ENCODE measurements at regions not wholly inside any gene's neighbourhood (a gene's known extent, or its start where the extent isn't known, plus 50 kb on each side); places are given as distances from the start of the nearest gene placed in this dataset.

- Histone ChIP-seq H3K4me3 (ENCODE audit: low read depth, low read length) (no peak overlapping the region), H3K9ac (ENCODE audit: low read depth, low read length) (no peak overlapping the region), H3K27ac (ENCODE audit: low read depth, low read length) (no peak overlapping the region), H3K4me1 (ENCODE audit: control insufficient read depth, insufficient read depth, low read length) (no peaks in the 10 kb centered on the region), H3K9me3 (ENCODE audit: control insufficient read depth, insufficient read depth, low read length) (no peaks in the 10 kb centered on the region), H3K27me3 (ENCODE audit: control insufficient read depth, insufficient read depth, low read length) (no peaks in the 10 kb centered on the region), H3K36me3 (ENCODE audit: control insufficient read depth, insufficient read depth, low read length) (no peaks in the 10 kb centered on the region)
These were observed 153.4 kb upstream of the SDK2 start for GRCh38 chr17:73797594-73798110.

- no peaks in the 10 kb centered on the region for H3K36me3 ChIP-seq (ENCODE audit: control insufficient read depth, insufficient read depth, low read length)
- no peak overlapping the region for H3K27ac ChIP-seq (ENCODE audit: low read depth, low read length)
- no peak overlapping the region for H3K4me3 ChIP-seq (ENCODE audit: low read depth, low read length)
- no peak overlapping the region for H3K9ac ChIP-seq (ENCODE audit: low read depth, low read length)
- H3K27me3 ChIP-seq (ENCODE audit: control insufficient read depth, insufficient read depth, low read length): no peaks in the 10 kb centered on the region
- H3K9me3 ChIP-seq (ENCODE audit: control insufficient read depth, insufficient read depth, low read length): no peaks in the 10 kb centered on the region
- no peaks in the 10 kb centered on the region for H3K4me1 ChIP-seq (ENCODE audit: control insufficient read depth, insufficient read depth, low read length)
These were observed 154.0 kb upstream of the SDK2 start for GRCh38 chr17:73798111-73798748.

DNA sequence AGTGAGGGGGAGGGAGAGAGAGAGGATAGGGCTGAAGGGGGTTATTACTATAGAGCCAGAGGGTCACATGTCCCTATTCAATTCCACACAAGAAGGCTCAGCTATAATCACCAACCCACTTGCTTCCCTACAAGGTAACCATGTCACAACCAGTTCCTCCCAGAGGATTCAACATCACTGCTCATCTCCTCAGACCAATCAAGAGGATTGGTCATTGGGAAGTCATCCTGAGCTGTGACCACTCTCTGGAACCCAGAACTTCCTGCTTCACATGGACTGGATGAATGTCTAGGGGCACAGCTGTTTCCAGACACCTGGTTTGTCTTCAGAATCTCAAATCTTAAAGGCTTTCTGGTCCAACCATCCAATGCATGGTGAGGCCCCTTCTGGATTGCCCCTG lies 154.9 kb upstream of the SDK2 start:
- Histone ChIP-seq H3K36me3 (ENCODE audit: control insufficient read depth, insufficient read depth, low read length) (no peaks in the 10 kb centered on the region), H3K4me1 (ENCODE audit: control insufficient read depth, insufficient read depth, low read length) (peaks cover 2% of the 10 kb centered on the region), H3K9ac (ENCODE audit: low read depth, low read length) (no peak overlapping the region), H3K9me3 (ENCODE audit: control insufficient read depth, insufficient read depth, low read length) (no peaks in the 10 kb centered on the region), H3K4me3 (ENCODE audit: low read depth, low read length) (no peak overlapping the region), H3K27me3 (ENCODE audit: control insufficient read depth, insufficient read depth, low read length) (no peaks in the 10 kb centered on the region), H3K27ac (ENCODE audit: low read depth, low read length) (no peak overlapping the region)

DNA sequence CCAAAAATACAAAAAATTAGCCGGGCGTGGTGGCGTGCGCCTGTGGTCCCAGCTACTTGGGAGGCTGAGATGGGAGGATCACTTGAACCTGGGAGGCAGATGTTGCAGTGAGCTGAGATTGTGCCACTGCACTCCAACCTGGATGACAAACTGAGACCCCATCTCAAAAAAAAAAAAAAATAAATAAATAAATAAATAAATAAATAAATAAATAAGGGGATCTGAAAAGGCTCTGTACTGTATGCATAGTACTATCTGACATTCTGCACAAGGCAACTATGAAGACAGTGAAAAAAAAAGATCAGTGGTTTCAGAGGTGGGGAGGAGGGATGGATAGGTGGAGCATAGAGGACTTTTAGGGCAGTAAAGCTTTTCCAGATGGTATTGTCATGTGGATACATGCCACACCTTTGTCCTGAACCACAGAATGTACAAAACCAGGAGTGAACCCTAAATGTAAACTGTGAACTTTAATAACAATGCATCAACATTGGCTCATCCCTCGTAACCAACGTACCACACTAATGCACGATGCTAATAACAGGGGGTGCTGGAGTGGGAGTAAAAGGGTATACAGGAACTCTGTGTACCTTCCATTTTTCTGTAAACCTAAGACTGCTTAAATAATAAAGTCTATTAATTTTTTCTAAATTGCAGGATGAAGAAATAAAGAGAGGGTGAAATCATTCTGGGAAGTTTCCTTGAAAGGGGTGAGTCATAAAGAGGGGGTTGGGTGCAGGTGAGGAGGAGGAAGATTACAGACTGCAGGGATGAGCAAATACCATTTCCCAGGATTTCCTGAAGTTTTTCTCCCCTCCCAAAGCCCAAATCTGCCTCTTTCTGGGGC lies 155.8 kb upstream of the SDK2 start:
- no peaks in the 10 kb centered on the region for H3K36me3 ChIP-seq (ENCODE audit: control insufficient read depth, insufficient read depth, low read length)

DNA sequence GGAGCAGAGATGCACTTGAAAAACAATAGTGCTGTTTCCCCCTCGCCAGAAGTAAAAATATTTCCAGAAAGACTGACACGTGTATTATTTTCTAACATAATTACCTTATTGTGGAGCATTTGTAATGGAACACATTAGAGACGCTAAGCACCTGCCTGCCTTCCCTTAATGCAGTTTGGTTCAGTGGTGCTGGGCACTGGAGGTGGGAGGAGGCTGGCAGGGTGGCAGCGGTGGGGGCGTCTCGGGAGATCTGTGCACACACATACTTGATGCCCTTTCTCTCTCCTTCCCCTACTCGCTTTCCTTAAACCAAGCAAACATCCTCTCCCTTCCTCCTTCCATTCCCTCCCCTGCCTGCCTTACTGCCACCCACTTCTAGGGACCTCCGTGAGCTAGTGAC lies 156.6 kb upstream of the SDK2 start:
- H3K27ac ChIP-seq (ENCODE audit: low read depth, low read length): no peak overlapping the region

More for the DNA sequence above, 155.8 kb upstream of the SDK2 start:
- Histone ChIP-seq H3K27ac (ENCODE audit: low read depth, low read length) (no peak overlapping the region), H3K9ac (ENCODE audit: low read depth, low read length) (no peak overlapping the region), H3K4me3 (ENCODE audit: low read depth, low read length) (no peak overlapping the region), H3K4me1 (ENCODE audit: control insufficient read depth, insufficient read depth, low read length) (peaks cover 8% of the 10 kb centered on the region), H3K9me3 (ENCODE audit: control insufficient read depth, insufficient read depth, low read length) (no peaks in the 10 kb centered on the region), H3K27me3 (ENCODE audit: control insufficient read depth, insufficient read depth, low read length) (no peaks in the 10 kb centered on the region)

DNA sequence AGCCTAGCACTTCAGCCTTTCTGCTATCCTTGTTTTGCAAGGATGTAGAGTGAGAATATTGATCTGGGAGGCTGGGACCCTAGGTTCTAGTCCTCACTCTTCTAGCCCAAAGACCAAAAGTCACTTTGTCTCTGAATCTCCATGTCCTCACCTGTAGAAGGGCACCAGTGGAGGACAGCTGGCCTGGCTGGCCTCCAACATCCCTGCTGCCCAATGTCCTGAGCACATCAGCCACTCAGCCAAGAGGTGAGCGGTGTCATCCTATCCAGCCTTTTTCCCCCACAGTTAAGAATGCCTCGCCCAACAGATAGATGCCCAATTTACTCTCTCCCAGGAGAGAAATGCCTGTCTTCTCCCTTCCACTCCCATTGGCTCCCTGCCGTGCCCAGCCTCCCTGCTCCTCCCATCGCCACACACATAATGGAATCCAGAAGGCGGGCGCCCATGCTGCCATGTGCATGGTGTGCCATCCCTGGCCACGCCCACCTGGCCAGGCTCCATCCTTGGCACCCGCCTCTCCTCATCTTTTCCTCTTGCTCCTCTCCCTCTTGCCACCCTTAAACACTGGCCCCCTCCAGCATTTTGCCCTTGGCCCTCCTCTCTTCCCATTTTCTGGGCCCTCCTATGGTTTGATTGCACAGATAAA lies 157.3 kb upstream of the SDK2 start:
- Histone ChIP-seq H3K9me3 (ENCODE audit: control insufficient read depth, insufficient read depth, low read length) (no peaks in the 10 kb centered on the region), H3K27me3 (ENCODE audit: control insufficient read depth, insufficient read depth, low read length) (no peaks in the 10 kb centered on the region; the same call in 1 of the 2 replicates), H3K9ac (ENCODE audit: low read depth, low read length) (no peak overlapping the region), H3K4me3 (ENCODE audit: low read depth, low read length) (no peak overlapping the region), H3K27ac (ENCODE audit: low read depth, low read length) (no peak overlapping the region), H3K36me3 (ENCODE audit: control insufficient read depth, insufficient read depth, low read length) (no peaks in the 10 kb centered on the region), H3K4me1 (ENCODE audit: control insufficient read depth, insufficient read depth, low read length) (peaks cover 8% of the 10 kb centered on the region)

More for the DNA sequence above, 156.6 kb upstream of the SDK2 start:
- no peaks in the 10 kb centered on the region for H3K36me3 ChIP-seq (ENCODE audit: control insufficient read depth, insufficient read depth, low read length)
- no peaks in the 10 kb centered on the region for H3K9me3 ChIP-seq (ENCODE audit: control insufficient read depth, insufficient read depth, low read length)
- no peak overlapping the region for H3K9ac ChIP-seq (ENCODE audit: low read depth, low read length)
- no peak overlapping the region for H3K4me3 ChIP-seq (ENCODE audit: low read depth, low read length)
- peaks cover 8% of the 10 kb centered on the region for H3K4me1 ChIP-seq (ENCODE audit: control insufficient read depth, insufficient read depth, low read length)
- H3K27me3 ChIP-seq (ENCODE audit: control insufficient read depth, insufficient read depth, low read length): no peaks in the 10 kb centered on the region

- no peak overlapping the region for H3K27ac ChIP-seq (ENCODE audit: low read depth, low read length)
- H3K27me3 ChIP-seq (ENCODE audit: control insufficient read depth, insufficient read depth, low read length): no peaks in the 10 kb centered on the region; the same call in 1 of the 2 replicates
- H3K4me3 ChIP-seq (ENCODE audit: low read depth, low read length): no peak overlapping the region
- H3K36me3 ChIP-seq (ENCODE audit: control insufficient read depth, insufficient read depth, low read length): no peaks in the 10 kb centered on the region
- no peaks in the 10 kb centered on the region for H3K9me3 ChIP-seq (ENCODE audit: control insufficient read depth, insufficient read depth, low read length)
- H3K4me1 ChIP-seq (ENCODE audit: control insufficient read depth, insufficient read depth, low read length): peaks cover 8% of the 10 kb centered on the region
- no peak overlapping the region for H3K9ac ChIP-seq (ENCODE audit: low read depth, low read length)
These were observed 158.1 kb upstream of the SDK2 start for GRCh38 chr17:73802314-73802713.

DNA sequence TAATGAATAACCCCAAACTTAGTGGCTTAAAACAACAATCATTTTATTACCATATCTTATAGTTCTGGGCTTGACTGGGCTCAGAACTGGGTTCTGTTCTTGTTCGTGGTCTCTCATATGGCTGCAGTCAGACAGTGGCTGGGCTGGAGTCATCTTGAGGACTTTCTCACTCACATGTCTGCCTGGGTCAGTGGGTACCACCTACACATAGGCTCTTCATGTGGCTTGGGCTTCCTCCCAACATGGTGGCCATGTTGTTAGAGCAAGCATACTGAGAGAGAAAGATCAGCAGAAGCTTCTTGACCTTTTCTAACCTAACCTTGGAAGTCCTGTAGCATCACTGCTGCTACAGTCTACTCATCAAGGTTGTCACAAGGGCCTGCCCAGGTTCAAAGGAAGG lies 158.6 kb upstream of the SDK2 start:
- H3K36me3 ChIP-seq (ENCODE audit: control insufficient read depth, insufficient read depth, low read length): no peaks in the 10 kb centered on the region
- H3K4me3 ChIP-seq (ENCODE audit: low read depth, low read length): no peak overlapping the region
- no peak overlapping the region for H3K9ac ChIP-seq (ENCODE audit: low read depth, low read length)
- no peak overlapping the region for H3K27ac ChIP-seq (ENCODE audit: low read depth, low read length)
- peaks cover 8% of the 10 kb centered on the region for H3K4me1 ChIP-seq (ENCODE audit: control insufficient read depth, insufficient read depth, low read length)
- H3K9me3 ChIP-seq (ENCODE audit: control insufficient read depth, insufficient read depth, low read length): no peaks in the 10 kb centered on the region
- H3K27me3 ChIP-seq (ENCODE audit: control insufficient read depth, insufficient read depth, low read length): no peaks in the 10 kb centered on the region; the same call in 1 of the 2 replicates

DNA sequence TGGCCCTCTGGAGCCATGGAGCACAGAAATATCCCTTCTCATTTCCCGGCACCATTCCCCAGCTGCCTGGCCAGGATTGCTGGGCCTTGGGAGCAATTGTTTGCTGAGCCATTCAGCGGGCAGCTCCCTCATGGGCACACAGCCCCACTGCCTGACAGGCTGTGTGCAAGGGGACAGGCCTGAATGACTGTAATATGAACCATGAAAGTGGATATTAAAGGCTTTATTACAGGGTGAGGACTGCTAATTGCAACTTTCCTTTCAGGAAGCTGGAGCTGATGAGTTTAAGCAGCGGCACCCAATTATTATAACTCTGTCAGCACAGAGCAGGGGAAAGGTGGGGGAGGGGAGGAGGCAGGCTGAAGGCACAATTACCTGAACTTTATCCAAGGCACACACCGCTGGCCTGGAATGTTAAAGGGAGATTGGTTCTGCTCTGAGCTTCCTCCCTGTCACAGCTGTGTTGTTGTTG lies 159.8 kb upstream of the SDK2 start:
- Histone ChIP-seq H3K36me3 (ENCODE audit: control insufficient read depth, insufficient read depth, low read length) (no peaks in the 10 kb centered on the region), H3K4me3 (ENCODE audit: low read depth, low read length) (no peak overlapping the region), H3K4me1 (ENCODE audit: control insufficient read depth, insufficient read depth, low read length) (peaks cover 8% of the 10 kb centered on the region), H3K27ac (ENCODE audit: low read depth, low read length) (no peak overlapping the region), H3K27me3 (ENCODE audit: control insufficient read depth, insufficient read depth, low read length) (no peaks in the 10 kb centered on the region; the same call in 1 of the 2 replicates), H3K9me3 (ENCODE audit: control insufficient read depth, insufficient read depth, low read length) (no peaks in the 10 kb centered on the region), H3K9ac (ENCODE audit: low read depth, low read length) (no peak overlapping the region)

GRCh38 chr17:73806768-73807167 lies 162.5 kb upstream of the SDK2 start:
- no peak overlapping the region for H3K27ac ChIP-seq (ENCODE audit: low read depth, low read length)
- H3K4me1 ChIP-seq (ENCODE audit: control insufficient read depth, insufficient read depth, low read length): peaks cover 8% of the 10 kb centered on the region
- no peaks in the 10 kb centered on the region for H3K36me3 ChIP-seq (ENCODE audit: control insufficient read depth, insufficient read depth, low read length)
- no peak overlapping the region for H3K9ac ChIP-seq (ENCODE audit: low read depth, low read length)
- no peak overlapping the region for H3K4me3 ChIP-seq (ENCODE audit: low read depth, low read length)
- H3K27me3 ChIP-seq (ENCODE audit: control insufficient read depth, insufficient read depth, low read length): no peaks in the 10 kb centered on the region; the same call in 1 of the 2 replicates
- no peaks in the 10 kb centered on the region for H3K9me3 ChIP-seq (ENCODE audit: control insufficient read depth, insufficient read depth, low read length)
